OCI-LY7 (cell line): ENCODE measurements at regions not wholly inside any gene's neighbourhood (a gene's known extent, or its start where the extent isn't known, plus 50 kb on each side); places are given as distances from the start of the nearest gene placed in this dataset.

Source experiments
- BruUV-seq: library from RNA; stranded (reverse); fragments of 400-500 nt; replicated peaks from 2 replicates; lab custom pipeline; 2021; lab: Mats Ljungman, UMichigan
- CTCF ChIA-PET: fragments of 300-600 bp; sonication (Branson Sonifier 250); formaldehyde crosslinking; loops from one replicate; lab custom pipeline; 2022; ENCODE audit warnings: antibody characterized with exemption; ENCODE audit not compliant: unreplicated experiment; lab: Charles Lee
- POLR2A ChIA-PET: fragments of 300-600 bp; sonication (Branson Sonifier 250); formaldehyde crosslinking; loops from one replicate; lab custom pipeline; 2022; ENCODE audit warnings: antibody characterized with exemption; lab: Charles Lee
- DNase-seq: peaks from one replicate; pipeline ENCODE4 v3.0.0-alpha.2; 2015; ENCODE audit warnings: low spot score
- H2AFZ ChIP-seq: fragments of 200-600 bp; sonication (generic), shearing (Covaris generic); 2 replicates; pipeline ENCODE4 v1.6.1; 2014; ENCODE audit warnings: mild to moderate bottlenecking, antibody characterized with exemption, low read length, moderate library complexity
- H3K27ac ChIP-seq: fragments of 200-600 bp; sonication (generic); 2 replicates; pipeline ENCODE4 v1.5.1; 2014; ENCODE audit warnings: mixed run types, low read depth, mild to moderate bottlenecking, moderate library complexity, low read length, inconsistent platforms; ENCODE audit not compliant: poor library complexity, severe bottlenecking
- H3K36me3 ChIP-seq: fragments of 200-600 bp; sonication (generic); 2 replicates; pipeline ENCODE4 v1.6.1; 2014; ENCODE audit warnings: mild to moderate bottlenecking, antibody characterized with exemption, low read length, moderate library complexity, mixed read lengths; ENCODE audit not compliant: insufficient read depth
- H3K4me1 ChIP-seq: fragments of 200-600 bp; sonication (generic); 2 replicates; pipeline ENCODE4 v1.5.1; 2014; ENCODE audit warnings: mild to moderate bottlenecking, low read length; ENCODE audit not compliant: insufficient read depth, poor library complexity, severe bottlenecking
- H3K4me2 ChIP-seq: fragments of 200-600 bp; sonication (generic); 2 replicates; pipeline ENCODE4 v1.6.1; 2014; ENCODE audit warnings: mild to moderate bottlenecking, low read length
- H3K4me3 ChIP-seq: fragments of 200-600 bp; sonication (generic); 2 replicates; pipeline ENCODE4 v1.5.1; 2014; ENCODE audit warnings: mild to moderate bottlenecking, low read depth, low read length; ENCODE audit not compliant: poor library complexity, severe bottlenecking
- H3K79me2 ChIP-seq: fragments of 200-600 bp; sonication (generic); 2 replicates; pipeline ENCODE4 v1.6.1; 2016; ENCODE audit warnings: low read depth, mild to moderate bottlenecking, low read length, moderate library complexity, mixed read lengths; ENCODE audit not compliant: insufficient read depth
- H3K9me2 ChIP-seq: fragments of 200-600 bp; sonication (generic); 2 replicates; pipeline ENCODE4 v1.6.1; 2016; ENCODE audit warnings: mild to moderate bottlenecking, low read length, mixed read lengths; ENCODE audit not compliant: insufficient read depth
- H3K9me3 ChIP-seq: fragments of 200-600 bp; sonication (generic); 2 replicates; pipeline ENCODE4 v1.6.1; 2014; ENCODE audit warnings: mild to moderate bottlenecking, mixed run types, low read length, mixed read lengths
- H4K20me1 ChIP-seq: fragments of 200-600 bp; sonication (generic); 2 replicates; pipeline ENCODE4 v1.6.1; 2014; ENCODE audit warnings: mild to moderate bottlenecking, antibody characterized with exemption, low read length, moderate library complexity, mixed read lengths; ENCODE audit not compliant: insufficient read depth
- CTCF ChIP-seq: fragments of 200-600 bp; sonication (generic); conservative IDR thresholded peaks from 2 replicates; pipeline ENCODE4 v1.5.1; 2014; ENCODE audit warnings: mild to moderate bottlenecking, antibody characterized with exemption, low read length, moderate library complexity, mixed read lengths
- EZH2phosphoT487 ChIP-seq: fragments of 200-600 bp; sonication (generic); IDR thresholded peaks from 2 replicates; pipeline ENCODE4 v1.6.1; 2018; ENCODE audit warnings: low read depth, borderline replicate concordance, mild to moderate bottlenecking, mixed run types, antibody characterized with exemption, low read length, moderate library complexity, mixed read lengths
- intact Hi-C: fragments of 100-400 bp; cut with micrococcal nuclease; formaldehyde crosslinking; loops from one replicate; pipeline ENCODE4 v1.10.0; 2022; ENCODE audit not compliant: unreplicated experiment

GRCh38 chr6:170026751-170027646, 263.9 kb downstream of the DLL1 start:
- no peaks in the 10 kb centered on the region for H3K9me3 ChIP-seq
- POLR2A ChIA-PET, result interaction anchor here (0.5 kb wide), 1 partner anchor 569 kb away, joined by 3 read pairs; no protein-coding TSS in a partner anchor

DNA sequence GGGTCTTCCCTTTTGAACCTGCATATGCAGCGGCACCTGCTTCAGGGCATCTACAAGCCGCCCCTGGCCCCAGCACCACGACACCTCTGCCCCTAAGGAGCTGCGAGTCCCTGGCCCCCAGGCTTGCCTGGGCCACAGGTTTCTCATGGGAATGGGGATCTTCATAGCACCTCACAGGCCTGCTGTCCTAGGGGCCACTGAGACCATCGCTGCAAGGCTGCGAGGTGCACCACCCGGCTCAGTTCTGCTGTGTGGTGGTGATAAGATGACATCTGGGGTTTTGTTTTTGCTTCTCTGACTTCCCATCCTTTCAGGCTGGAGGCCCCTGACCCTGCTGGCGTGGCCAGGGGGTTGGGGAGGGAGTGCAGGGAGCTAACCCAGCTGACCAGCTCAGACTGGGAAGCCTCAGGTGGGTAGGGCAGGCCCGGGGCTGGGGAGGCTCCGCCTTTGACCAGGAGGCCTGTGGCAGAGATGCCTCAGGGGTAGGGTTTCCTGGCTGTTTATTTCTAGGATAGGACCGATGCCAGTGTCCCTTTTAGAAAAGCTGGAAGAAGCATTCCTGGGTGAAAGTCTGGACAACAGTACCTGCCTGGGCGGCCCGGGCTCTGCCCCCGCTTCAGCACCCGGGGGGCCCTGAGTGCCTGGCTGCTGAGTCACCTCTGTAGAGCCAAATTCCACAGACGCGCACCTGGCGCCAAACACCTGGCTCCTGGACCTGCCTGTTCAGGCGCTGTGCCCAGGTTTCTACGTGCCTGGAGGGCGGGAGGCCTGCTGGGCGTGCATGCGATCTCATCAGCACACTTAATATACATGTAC, 264.7 kb downstream of the DLL1 start:
- Histone ChIP-seq H3K4me2 (no peak overlapping the region), H3K4me1 (no peaks in the 10 kb centered on the region), H3K4me3 (no peak overlapping the region), H3K27ac (no peak overlapping the region), H3K9me2 (no peaks in the 10 kb centered on the region), H4K20me1 (no peaks in the 10 kb centered on the region), H2AFZ (no peak overlapping the region), H3K9me3 (no peaks in the 10 kb centered on the region), H3K79me2 (no peaks in the 10 kb centered on the region), H3K36me3 (no peaks in the 10 kb centered on the region)
- no TSS peak for BruUV-seq
- TF ChIP-seq CTCF, result no peak
- TF ChIP-seq EZH2phosphoT487, result no peak
- POLR2A ChIA-PET, result interaction anchor here (0.5 kb wide), 1 partner anchor 568 kb away, joined by 3 read pairs; no protein-coding TSS in a partner anchor
- CTCF ChIA-PET, result no interaction called here
- intact Hi-C loops, result no loop called here
- DNase-seq, result no peak

More at GRCh38 chr6:170026751-170027646, 263.9 kb downstream of the DLL1 start:
- H3K9me2 ChIP-seq, result no peaks in the 10 kb centered on the region
- no peaks in the 10 kb centered on the region for H3K36me3 ChIP-seq
- no peak overlapping the region for H3K4me2 ChIP-seq
- BruUV-seq, result no TSS peak
- no peak overlapping the region for H3K4me3 ChIP-seq
- H3K27ac ChIP-seq, result no peak overlapping the region
- TF ChIP-seq EZH2phosphoT487, result no peak
- TF ChIP-seq CTCF, result no peak
- no peaks in the 10 kb centered on the region for H3K79me2 ChIP-seq
- CTCF ChIA-PET, result no interaction called here
- H3K4me1 ChIP-seq, result no peaks in the 10 kb centered on the region
- no peak overlapping the region for H2AFZ ChIP-seq
- intact Hi-C loops, result no loop called here
- H4K20me1 ChIP-seq, result no peaks in the 10 kb centered on the region
- DNase-seq, result no peak
